ENCODE measurements at regions not wholly inside any gene's neighbourhood (a gene's known extent, or its start where the extent isn't known, plus 50 kb on each side); places are given as distances from the start of the nearest gene placed in this dataset.
"Not testable (repeated sequence)": the region's sequence is repeated elsewhere in the genome, so short reads cannot be mapped to it uniquely, and the experiment has no call there.

GRCh38 chr4:32917586-32917985 is 2197.4 kb downstream of the PCDH7 start:
- TF ChIP-seq CTCF (IDR thresholded peaks at IDR 0.05; ENCODE audit: insufficient read depth, low read length, missing control alignments): no peak
- DNase-seq (ENCODE audit: low read depth, low spot score): no peak
- ChIA-PET CTCF (interaction anchor here (0.6 kb wide), 1 partner anchor 225 kb away, joined by 3 read pairs; no protein-coding TSS in a partner anchor), POLR2A (no interaction called here)
- no peak overlapping the region for H3K4me3 ChIP-seq (ENCODE audit: low read depth, low read length)

- no peak for TF ChIP-seq CTCF (IDR thresholded peaks at IDR 0.05; ENCODE audit: insufficient read depth, low read length, missing control alignments)
- CTCF ChIA-PET: no interaction called here
- no peak for DNase-seq (ENCODE audit: low read depth, low spot score)
- POLR2A ChIA-PET: no interaction called here
- no peak overlapping the region for H3K4me3 ChIP-seq (ENCODE audit: low read depth, low read length)
Observed at GRCh38 chr4:32929796-32930699, 2209.9 kb downstream of the PCDH7 start.

GRCh38 chr4:32930700-32931099 is 2210.5 kb downstream of the PCDH7 start:
- ChIA-PET CTCF (no interaction called here), POLR2A (no interaction called here)
- no peak for TF ChIP-seq CTCF (IDR thresholded peaks at IDR 0.05; ENCODE audit: insufficient read depth, low read length, missing control alignments)
- no peak for DNase-seq (ENCODE audit: low read depth, low spot score)
- no peak overlapping the region for H3K4me3 ChIP-seq (ENCODE audit: low read depth, low read length)

- no peak for DNase-seq (ENCODE audit: low read depth, low spot score)
- no peak overlapping the region for H3K4me3 ChIP-seq (ENCODE audit: low read depth, low read length)
- ChIA-PET CTCF (no interaction called here), POLR2A (no interaction called here)
- no peak for TF ChIP-seq CTCF (IDR thresholded peaks at IDR 0.05; ENCODE audit: insufficient read depth, low read length, missing control alignments)
Observed at GRCh38 chr4:32931475-32931874, 2211.3 kb downstream of the PCDH7 start.

GRCh38 chr4:32932156-32932555 is 2212.0 kb downstream of the PCDH7 start:
- no peak overlapping the region for H3K4me3 ChIP-seq (ENCODE audit: low read depth, low read length)
- TF ChIP-seq CTCF (IDR thresholded peaks at IDR 0.05; ENCODE audit: insufficient read depth, low read length, missing control alignments): no peak
- POLR2A ChIA-PET: no interaction called here
- no peak for DNase-seq (ENCODE audit: low read depth, low spot score)
- CTCF ChIA-PET: no interaction called here

GRCh38 chr4:32939222-32939621 is 2219.1 kb downstream of the PCDH7 start:
- H3K4me3 ChIP-seq (ENCODE audit: low read depth, low read length); POLR2A ChIA-PET: not testable (repeated sequence)

GRCh38 chr4:32950866-32951265 is 2230.7 kb downstream of the PCDH7 start:
- POLR2A ChIA-PET: no interaction called here
- no peak for DNase-seq (ENCODE audit: low read depth, low spot score)
- TF ChIP-seq CTCF (IDR thresholded peaks at IDR 0.05; ENCODE audit: insufficient read depth, low read length, missing control alignments): no peak

More at GRCh38 chr4:32939222-32939621, 2219.1 kb downstream of the PCDH7 start:
- CTCF ChIA-PET; DNase-seq (ENCODE audit: low read depth, low spot score): not testable (repeated sequence)

More at GRCh38 chr4:32950866-32951265, 2230.7 kb downstream of the PCDH7 start:
- CTCF ChIA-PET: no interaction called here
- H3K4me3 ChIP-seq (ENCODE audit: low read depth, low read length): no peak overlapping the region
